Transverse colon (tissue), 4 donors: ENCODE measurements at regions not wholly inside any gene's neighbourhood (a gene's known extent, or its start where the extent isn't known, plus 50 kb on each side); places are given as distances from the start of the nearest gene placed in this dataset.

Experiments used
- CTCF ChIP-seq, 5 experiments: fragments of 200-600 bp in 3 of 5; fragments of 450-650 bp in 2 of 5; sonication (generic) in 3 of 5; IDR thresholded peaks; 1 replicate in 2 of 5; 2 replicates in 3 of 5; pipeline ENCODE4 v1.5.1; 2016 to 2017; ENCODE audit warnings: antibody characterized with exemption in 5 of 5, inconsistent platforms in 3 of 5, mild to moderate bottlenecking in 2 of 5, moderate library complexity in 1 of 5
- POLR2A ChIP-seq: fragments of 450-650 bp; IDR thresholded peaks from one replicate; pipeline ENCODE4 v1.6.1; 2016; ENCODE audit warnings: antibody characterized with exemption, mild to moderate bottlenecking, moderate library complexity
- POLR2AphosphoS5 ChIP-seq, 3 donors: sonication (generic); formaldehyde crosslinking; IDR thresholded peaks; one replicate each; pipeline ENCODE4 v1.6.1; 2016; ENCODE audit warnings: antibody characterized with exemption in 3 of 3

DNA sequence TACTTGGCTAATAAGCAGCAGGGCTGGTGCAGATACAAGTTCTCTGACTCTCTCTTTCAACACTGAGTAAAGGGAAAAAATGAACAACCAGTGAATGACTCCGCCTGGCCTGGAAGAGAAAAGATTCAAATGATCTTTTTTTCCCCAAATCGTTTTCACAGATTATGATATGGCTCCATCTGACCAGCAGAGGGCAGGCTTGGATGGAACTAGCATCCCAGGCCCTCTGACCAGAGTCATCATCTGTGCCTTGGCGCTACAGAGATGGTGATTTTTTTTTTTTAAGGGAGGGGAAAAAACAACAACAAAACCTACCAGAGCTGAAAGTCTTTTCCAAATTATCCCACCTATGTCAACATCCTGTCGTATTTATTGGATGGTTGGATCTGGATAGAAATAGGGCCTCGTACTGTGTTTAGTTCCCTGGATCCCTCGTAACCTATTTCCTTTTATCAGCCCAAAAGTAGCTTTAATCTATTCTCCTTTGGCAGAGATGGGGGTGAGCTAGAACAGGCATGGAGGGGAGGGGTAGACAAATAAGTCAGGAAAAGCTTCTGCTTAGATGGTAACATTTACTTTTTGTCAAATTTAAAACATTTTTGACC is 69.7 kb downstream of the PRSS23 start:
- TF ChIP-seq POLR2AphosphoS5 (IDR thresholded peaks at IDR 0.05) (no peak), POLR2A (no peak), CTCF (IDR thresholded peaks at IDR 0.05) (peak; percentile 73 to 84 (median 75))
